ENCODE measurements at regions not wholly inside any gene's neighbourhood (a gene's known extent, or its start where the extent isn't known, plus 50 kb on each side); places are given as distances from the start of the nearest gene placed in this dataset.

DNA sequence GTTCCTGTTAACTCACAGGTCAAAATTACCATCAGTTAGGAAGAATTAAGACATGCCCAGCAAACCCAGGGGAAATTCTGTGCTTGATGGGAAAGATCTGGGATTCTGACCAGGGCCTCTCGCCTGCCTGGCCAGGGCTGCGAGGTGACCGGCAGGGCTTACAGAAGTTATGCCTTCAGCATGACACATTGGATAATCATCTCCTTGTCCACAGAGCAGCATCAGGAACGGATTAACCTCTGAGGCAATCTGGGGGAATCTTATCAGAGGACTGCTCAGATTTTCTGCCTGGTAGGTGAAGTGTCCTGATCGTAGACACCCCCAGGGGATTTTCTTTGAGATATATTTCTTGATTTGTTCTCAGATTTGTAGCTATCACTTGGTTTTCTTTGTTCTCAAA lies 172.5 kb downstream of the HS3ST3A1 start:
- Histone ChIP-seq H3K79me2 (ENCODE audit: insufficient read depth, low read depth) (no peaks in the 10 kb centered on the region), H3K27me3 (ENCODE audit: insufficient read depth, low read depth) (no peaks in the 10 kb centered on the region), H3K9ac (no peak overlapping the region), H2AFZ (ENCODE audit: low read depth) (no peak overlapping the region), H3K4me1 (ENCODE audit: low read depth, poor library complexity, severe bottlenecking) (no peaks in the 10 kb centered on the region), H3K4me3 (IDR thresholded peaks at IDR 0.05; ENCODE audit: insufficient read depth, low read depth, low read length) (no peak overlapping the region), H3K27ac (no peak overlapping the region), H3K4me2 (no peak overlapping the region), H4K20me1 (ENCODE audit: insufficient read depth) (no peaks in the 10 kb centered on the region), H3K36me3 (ENCODE audit: insufficient read depth) (no peaks in the 10 kb centered on the region)
- TF ChIP-seq, protein P1, sequence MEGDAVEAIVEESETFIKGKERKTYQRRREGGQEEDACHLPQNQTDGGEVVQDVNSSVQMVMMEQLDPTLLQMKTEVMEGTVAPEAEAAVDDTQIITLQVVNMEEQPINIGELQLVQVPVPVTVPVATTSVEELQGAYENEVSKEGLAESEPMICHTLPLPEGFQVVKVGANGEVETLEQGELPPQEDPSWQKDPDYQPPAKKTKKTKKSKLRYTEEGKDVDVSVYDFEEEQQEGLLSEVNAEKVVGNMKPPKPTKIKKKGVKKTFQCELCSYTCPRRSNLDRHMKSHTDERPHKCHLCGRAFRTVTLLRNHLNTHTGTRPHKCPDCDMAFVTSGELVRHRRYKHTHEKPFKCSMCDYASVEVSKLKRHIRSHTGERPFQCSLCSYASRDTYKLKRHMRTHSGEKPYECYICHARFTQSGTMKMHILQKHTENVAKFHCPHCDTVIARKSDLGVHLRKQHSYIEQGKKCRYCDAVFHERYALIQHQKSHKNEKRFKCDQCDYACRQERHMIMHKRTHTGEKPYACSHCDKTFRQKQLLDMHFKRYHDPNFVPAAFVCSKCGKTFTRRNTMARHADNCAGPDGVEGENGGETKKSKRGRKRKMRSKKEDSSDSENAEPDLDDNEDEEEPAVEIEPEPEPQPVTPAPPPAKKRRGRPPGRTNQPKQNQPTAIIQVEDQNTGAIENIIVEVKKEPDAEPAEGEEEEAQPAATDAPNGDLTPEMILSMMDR (conservative IDR thresholded peaks at IDR 0.05; ENCODE audit: low read depth, low read length) = no peak

DNA sequence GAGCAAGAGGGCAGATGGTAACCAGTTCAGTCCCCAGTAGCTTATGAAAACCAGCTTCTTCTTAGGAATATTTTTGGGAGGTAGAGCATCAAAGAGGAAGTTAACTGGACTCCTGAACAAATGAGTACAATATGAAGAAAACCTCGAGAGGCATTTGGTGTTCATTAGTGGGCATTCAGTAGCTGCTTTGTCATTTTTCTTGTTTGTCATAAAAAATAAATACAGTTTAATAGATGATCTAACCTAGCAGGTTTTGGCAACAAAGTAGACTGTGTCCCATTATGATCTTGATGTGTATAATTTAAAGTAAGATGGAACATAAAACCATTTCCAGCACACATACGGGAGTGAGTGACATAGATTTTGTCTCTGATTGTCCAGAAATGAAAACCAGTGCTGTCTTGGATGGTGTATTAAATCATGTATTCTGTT lies 173.1 kb downstream of the HS3ST3A1 start:
- no peak overlapping the region for H3K4me3 ChIP-seq (IDR thresholded peaks at IDR 0.05; ENCODE audit: insufficient read depth, low read depth, low read length)
- H3K36me3 ChIP-seq (ENCODE audit: insufficient read depth) = no peaks in the 10 kb centered on the region
- TF ChIP-seq, protein P1 (conservative IDR thresholded peaks at IDR 0.05; ENCODE audit: low read depth, low read length) = no peak
- H2AFZ ChIP-seq (ENCODE audit: low read depth) = no peak overlapping the region
- no peaks in the 10 kb centered on the region for H4K20me1 ChIP-seq (ENCODE audit: insufficient read depth)
- no peak overlapping the region for H3K4me2 ChIP-seq
- no peak overlapping the region for H3K9ac ChIP-seq
- no peaks in the 10 kb centered on the region for H3K79me2 ChIP-seq (ENCODE audit: insufficient read depth, low read depth)
- H3K27me3 ChIP-seq (ENCODE audit: insufficient read depth, low read depth) = no peaks in the 10 kb centered on the region
- H3K4me1 ChIP-seq (ENCODE audit: low read depth, poor library complexity, severe bottlenecking) = no peaks in the 10 kb centered on the region
- H3K27ac ChIP-seq = no peak overlapping the region

DNA sequence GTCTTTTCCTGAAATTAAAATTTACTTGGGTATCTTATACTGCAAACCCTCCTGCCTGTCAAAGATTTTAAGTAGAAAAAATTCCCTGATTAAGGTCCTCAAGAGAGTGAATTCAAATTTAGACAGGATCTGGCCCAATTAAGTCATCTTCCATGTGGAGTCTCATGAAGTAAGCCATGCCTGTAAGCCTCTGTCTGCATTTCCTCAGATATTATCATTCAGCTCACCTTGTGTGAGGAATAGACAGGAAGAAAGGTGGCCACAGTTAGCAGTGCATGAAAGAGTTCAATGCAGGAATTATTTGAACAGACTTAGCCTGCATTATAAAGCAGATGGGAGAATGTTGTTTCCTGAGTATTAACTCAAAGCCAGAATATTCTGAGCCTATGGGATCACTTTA lies 174.7 kb downstream of the HS3ST3A1 start:
- Histone ChIP-seq H3K27me3 (ENCODE audit: insufficient read depth, low read depth) (no peaks in the 10 kb centered on the region), H3K9ac (no peak overlapping the region), H3K27ac (no peak overlapping the region), H4K20me1 (ENCODE audit: insufficient read depth) (no peaks in the 10 kb centered on the region), H3K4me1 (ENCODE audit: low read depth, poor library complexity, severe bottlenecking) (no peaks in the 10 kb centered on the region), H3K36me3 (ENCODE audit: insufficient read depth) (no peaks in the 10 kb centered on the region), H3K4me2 (no peak overlapping the region), H2AFZ (ENCODE audit: low read depth) (no peak overlapping the region), H3K4me3 (IDR thresholded peaks at IDR 0.05; ENCODE audit: insufficient read depth, low read depth, low read length) (no peak overlapping the region), H3K79me2 (ENCODE audit: insufficient read depth, low read depth) (no peaks in the 10 kb centered on the region)
- TF ChIP-seq, protein P1 (conservative IDR thresholded peaks at IDR 0.05; ENCODE audit: low read depth, low read length) = no peak

DNA sequence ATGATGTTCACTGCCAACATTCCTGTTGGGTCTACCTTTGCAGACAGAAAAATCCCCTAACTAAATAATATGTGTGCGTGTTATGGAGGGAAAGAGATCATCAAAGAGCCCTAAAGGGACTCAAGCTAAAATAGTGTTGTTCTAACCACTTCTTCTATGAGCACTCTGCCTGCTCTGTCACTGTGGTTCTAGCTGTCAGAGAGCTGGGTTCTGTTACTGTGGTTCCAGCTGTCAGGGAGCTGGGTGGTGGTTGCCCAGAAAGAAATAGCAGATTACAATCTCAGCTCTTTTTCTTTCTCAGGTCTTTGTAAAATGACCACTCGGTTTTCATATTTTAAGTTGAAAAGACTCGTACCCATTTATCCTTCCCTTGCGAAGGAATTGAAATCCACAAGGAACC lies 176.3 kb downstream of the HS3ST3A1 start:
- Histone ChIP-seq H4K20me1 (ENCODE audit: insufficient read depth) (no peaks in the 10 kb centered on the region), H3K27ac (no peak overlapping the region), H3K4me1 (ENCODE audit: low read depth, poor library complexity, severe bottlenecking) (no peaks in the 10 kb centered on the region), H3K4me3 (IDR thresholded peaks at IDR 0.05; ENCODE audit: insufficient read depth, low read depth, low read length) (no peak overlapping the region), H3K27me3 (ENCODE audit: insufficient read depth, low read depth) (no peaks in the 10 kb centered on the region), H3K79me2 (ENCODE audit: insufficient read depth, low read depth) (no peaks in the 10 kb centered on the region), H3K4me2 (no peak overlapping the region), H3K36me3 (ENCODE audit: insufficient read depth) (no peaks in the 10 kb centered on the region), H2AFZ (ENCODE audit: low read depth) (no peak overlapping the region), H3K9ac (no peak overlapping the region)
- TF ChIP-seq, protein P1 (conservative IDR thresholded peaks at IDR 0.05; ENCODE audit: low read depth, low read length) = no peak
